Left ventricle myocardium superior (tissue), 1 donor: ENCODE measurements at regions not wholly inside any gene's neighbourhood (a gene's known extent, or its start where the extent isn't known, plus 50 kb on each side); places are given as distances from the start of the nearest gene placed in this dataset.
A peak's percentile ranks its signal among the peaks of the same experiment; 100 is the strongest.
"Not testable (repeated sequence)": the region's sequence is repeated elsewhere in the genome, so short reads cannot be mapped to it uniquely, and the experiment has no call there.

ENCODE experiments used
- ATAC-seq: fragments of 200-7000 bp; cut with Tn5 transposase; one replicate; pipeline ENCODE4 v1.9.1; 2020; ENCODE audit warnings: mild to moderate bottlenecking, moderate library complexity
- DNase-seq: peaks from one replicate; pipeline ENCODE4 v3.0.0-alpha.2; 2020
- intact Hi-C: fragments of 100-400 bp; cut with micrococcal nuclease; formaldehyde crosslinking; loops from one replicate; pipeline ENCODE4 v1.11.0; 2022
- donor health status: DM: no; HTN: yes; CAD: no; lungs with severe emphysema.

DNA sequence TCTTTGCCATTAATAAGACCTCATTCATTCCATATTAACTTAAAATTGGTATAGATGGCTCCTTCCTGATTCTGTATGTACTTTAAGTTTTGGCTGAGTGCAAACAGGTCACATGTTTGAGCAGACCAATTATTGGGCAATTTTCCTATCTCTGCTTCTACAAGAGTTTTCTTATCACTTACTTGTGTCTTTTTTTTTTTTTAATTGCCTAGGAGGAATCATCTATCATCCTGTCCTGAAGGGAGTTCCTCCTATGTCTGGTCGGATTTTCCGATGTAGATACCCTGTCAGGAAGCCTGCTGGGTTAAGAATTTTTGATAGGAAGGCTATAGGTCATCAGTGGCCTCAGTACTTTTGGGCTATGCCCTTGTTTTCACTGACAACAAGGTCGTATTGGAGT lies 268.0 kb downstream of the RPS4Y2 start:
- intact Hi-C loops = loop anchor here (10.0 kb wide), 1 partner anchor 51 kb away; no protein-coding TSS in a partner anchor
- DNase-seq = no peak
- no peak for ATAC-seq

DNA sequence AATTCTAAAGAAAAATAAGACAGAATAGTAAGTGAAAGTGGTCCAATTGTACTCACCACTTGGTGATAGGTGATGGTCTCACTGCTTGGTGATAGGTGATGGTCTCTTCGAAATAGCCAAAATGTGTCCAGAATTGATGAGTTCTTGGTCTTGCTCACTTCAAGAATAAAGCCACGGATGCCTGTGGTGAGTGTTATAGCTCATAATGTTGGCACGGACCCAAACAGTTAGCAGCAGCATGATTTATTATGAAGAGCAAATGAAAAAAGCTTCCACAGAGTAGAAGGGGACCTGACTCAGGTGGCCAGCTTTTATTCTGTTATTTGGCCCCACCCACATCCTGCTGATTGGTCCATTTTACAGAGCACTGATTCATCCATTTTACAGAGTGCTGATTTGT lies 272.6 kb downstream of the RPS4Y2 start:
- ATAC-seq = no peak
- intact Hi-C loops = loop anchor here (10.0 kb wide), 1 partner anchor 46 kb away; no protein-coding TSS in a partner anchor
- DNase-seq = no peak

DNA sequence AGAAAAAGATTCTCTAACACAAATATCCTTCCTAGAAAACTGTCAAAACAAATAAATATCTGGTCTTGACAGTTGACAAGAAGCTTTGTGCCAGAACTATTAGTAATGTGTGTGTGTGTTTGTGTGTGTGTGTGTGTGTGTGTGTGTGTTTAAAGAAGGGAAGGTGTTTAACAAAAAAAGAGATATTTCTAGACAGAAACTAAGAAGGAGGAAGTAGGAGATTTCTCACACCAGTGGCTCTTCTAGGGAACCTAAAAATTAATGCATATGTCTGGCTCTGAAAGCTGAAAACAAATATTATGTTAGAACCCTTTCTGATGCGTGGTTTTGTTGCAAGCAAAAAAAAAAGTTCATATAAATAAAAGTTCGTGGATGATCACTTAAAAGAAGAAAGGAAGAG lies 277.5 kb downstream of the RPS4Y2 start:
- ATAC-seq (no peak), DNase-seq (no peak)
- intact Hi-C loops = no loop called here

DNA sequence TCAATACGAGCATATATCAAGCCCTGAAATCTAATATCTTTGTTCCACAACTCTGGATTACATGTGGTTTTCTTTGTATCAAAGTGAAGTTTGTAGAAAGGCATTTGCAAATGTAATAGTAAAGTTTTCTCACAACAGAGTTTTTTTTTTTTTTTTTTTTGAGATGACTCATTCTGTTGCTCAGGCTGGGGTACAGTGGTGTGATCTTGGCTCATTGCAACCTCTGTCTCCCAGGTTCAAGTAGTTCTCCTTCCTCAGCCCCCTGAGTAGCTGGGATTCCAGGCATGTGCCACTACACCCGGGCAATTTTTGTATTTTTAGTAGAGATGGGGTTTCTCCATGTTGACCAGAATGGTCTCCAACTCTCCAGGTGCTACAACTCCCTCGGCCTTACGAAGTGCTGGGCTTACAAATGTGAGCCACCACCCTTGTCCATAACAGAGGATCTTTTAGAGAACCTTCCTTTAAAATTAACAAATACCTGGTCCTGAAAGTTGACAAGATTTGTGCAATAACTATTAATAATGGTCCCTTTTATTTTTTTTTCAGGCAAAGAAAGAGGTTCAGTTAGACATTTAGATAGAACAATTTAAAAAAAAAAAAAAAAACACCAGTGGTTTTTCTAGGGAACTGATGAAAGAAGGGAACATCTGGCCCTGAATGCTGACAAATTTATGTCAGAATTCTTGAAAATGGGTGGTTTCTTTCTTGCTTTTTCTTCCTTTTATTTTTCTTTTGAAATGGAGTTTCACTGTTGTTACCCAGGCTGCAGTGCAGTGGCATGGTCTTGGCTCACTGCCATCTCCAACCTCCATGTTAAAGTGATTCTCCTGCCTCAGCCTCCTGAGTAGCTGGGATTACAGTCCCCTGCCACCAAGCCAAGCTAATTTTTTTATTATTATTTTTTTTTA lies 278.5 kb downstream of the RPS4Y2 start:
- intact Hi-C loops = no loop called here
- ATAC-seq (no peak), DNase-seq (peak; percentile 17)

DNA sequence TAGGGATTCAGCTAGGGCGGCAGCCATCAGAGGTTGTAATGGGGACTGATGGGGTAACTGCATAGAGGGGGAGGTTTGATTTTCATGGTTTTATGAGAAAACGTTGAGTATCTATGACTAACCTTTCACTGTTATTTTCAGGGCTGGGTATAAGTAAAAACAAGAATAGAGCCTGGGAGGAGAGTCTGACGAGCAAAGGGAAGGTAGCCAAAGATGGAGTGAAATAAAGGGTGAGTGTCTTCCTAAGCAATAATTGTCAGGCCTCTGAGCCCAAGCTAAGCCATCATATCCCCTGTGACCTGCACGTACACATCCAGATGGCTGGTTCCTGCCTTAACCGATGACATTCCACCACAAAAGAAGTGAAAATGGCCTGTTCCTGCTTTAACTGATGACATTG lies 281.5 kb downstream of the RPS4Y2 start:
- ATAC-seq, intact Hi-C loops, DNase-seq: not testable (repeated sequence)

DNA sequence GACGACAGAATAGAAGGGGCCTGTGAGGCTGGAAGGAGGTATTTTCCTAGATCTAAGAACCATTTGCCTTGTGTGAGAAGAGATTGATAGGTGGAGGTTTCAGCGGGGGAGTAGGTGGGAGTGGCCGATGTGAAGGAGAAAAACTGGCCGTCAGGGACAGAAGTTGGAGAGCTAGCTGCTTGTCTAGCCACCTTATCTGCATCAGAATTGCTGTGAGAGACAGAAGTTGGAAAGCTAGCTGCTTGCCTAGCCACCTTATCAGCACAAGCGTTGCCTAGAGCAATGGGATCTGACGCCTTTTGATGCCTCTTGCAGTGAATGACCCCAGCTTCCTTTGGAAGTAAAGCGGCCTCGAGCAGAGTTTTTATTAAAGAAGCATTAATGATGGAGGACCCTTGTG lies 283.9 kb downstream of the RPS4Y2 start:
- intact Hi-C loops = no loop called here

DNA sequence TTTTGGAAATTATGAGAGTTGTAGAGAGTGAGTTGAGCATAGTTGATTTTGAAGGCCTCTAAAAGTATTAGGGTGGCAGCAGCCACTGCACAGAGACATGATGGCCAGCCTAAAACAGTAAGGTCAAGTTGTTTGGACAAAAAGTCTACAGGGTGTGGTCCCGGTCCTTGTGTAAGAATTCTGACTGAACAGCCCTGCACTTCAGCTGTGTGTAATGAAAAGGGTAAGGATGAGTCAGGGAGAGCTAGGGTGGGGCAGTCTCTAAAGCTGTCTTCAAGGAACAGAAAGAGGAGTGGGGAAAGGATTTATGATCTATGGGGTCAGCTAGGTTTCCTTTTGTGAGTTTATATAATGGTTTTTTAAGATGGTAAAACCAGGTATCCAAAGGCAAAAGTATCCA lies 284.8 kb downstream of the RPS4Y2 start:
- intact Hi-C loops, DNase-seq, ATAC-seq: not testable (repeated sequence)

More for the DNA sequence above, 283.9 kb downstream of the RPS4Y2 start:
- ATAC-seq = no peak
- no peak for DNase-seq

DNA sequence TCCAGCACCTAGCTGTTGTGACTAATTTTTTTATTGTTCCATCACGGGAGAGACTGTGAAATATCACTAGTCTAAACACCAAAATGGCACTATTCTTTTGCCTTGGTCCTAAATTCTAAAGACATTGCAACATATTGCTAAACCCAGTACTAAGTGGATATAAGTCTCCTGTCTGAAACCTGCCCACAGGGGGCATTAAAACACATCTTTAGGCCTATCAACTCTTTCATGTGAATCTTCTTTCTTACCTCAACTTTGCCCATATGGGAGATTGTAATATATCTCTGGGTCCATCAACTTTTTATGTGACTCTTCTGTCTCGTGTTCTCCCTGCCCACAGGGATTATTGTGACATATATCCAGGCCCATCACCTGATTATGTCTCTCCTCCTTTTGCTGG lies 317.2 kb downstream of the RPS4Y2 start:
- DNase-seq = no peak
- no peak for ATAC-seq
- intact Hi-C loops = loop anchor here (10.0 kb wide), 1 partner anchor 48 kb away; no protein-coding TSS in a partner anchor

DNA sequence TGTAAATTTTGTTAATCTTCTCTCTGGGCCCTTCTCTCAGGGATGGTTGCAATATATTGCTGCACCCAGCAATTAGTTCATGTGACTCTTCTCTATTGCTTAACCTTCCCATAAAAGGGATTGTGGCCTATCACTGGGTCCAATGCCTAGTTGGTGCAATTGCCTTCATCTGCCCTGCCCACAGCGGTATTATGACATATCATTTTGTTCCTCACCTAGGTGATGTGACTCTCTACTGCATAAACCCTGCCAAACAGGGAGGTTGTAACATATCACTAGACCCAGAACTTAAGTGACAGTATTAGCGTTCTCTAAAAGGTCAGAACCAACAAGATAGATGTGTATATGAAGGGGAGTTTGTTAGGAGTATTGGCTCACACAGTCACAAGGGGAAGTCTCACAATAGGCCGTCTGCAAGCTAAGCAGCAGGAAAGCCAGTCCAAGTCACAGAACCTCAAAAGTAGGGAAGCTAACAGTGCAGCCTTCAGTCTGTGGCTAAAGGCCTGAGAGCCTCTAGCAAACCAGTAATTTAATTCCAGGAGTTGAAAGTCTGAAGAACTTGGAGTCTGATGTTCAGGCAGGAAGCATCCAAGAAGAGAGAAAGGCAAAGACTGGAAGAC lies 317.8 kb downstream of the RPS4Y2 start:
- ATAC-seq = no peak
- intact Hi-C loops = loop anchor here (10.0 kb wide), 1 partner anchor 49 kb away; no protein-coding TSS in a partner anchor
- no peak for DNase-seq

DNA sequence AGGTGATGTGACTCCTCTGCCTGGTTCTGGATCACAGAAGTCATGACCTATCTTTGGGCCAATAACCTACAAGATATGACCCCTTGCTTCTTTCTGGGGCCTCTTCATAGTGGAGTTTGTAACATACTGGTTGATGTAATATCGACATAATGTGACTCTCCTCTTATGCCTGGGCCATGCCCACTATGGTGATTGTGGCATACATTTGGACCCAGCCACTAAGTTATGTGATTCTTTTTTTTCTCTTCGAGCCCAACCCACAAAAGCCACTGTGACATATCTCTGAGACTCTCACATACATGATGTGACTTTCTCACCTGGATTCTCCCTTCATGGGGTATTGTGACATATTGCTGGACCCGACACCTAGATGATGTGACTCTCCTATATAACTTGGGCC lies 319.8 kb downstream of the RPS4Y2 start:
- intact Hi-C loops = loop anchor here (10.0 kb wide), 1 partner anchor 51 kb away; no protein-coding TSS in a partner anchor

DNA sequence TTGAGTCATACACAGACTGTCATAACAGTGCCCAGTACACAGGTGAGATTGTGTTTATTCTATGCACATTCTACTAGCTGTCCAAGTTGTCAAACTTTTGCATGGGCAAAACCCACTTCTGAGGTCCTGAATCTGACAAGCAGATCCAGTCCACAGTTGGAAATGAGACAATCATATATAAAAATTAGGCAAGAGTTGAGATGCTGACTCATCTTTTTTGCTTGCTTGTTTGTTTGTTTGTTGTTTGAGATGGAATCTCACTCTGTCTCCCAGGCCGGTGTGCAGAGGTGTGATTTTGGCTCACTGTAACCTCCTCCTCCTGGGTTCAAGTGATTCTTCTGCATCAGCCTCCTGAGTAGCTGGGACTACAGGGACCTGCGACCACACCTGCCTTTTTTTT lies 323.8 kb downstream of the RPS4Y2 start:
- intact Hi-C loops = loop anchor here (10.0 kb wide), 1 partner anchor 55 kb away; no protein-coding TSS in a partner anchor
- no peak for ATAC-seq

More for the DNA sequence above, 319.8 kb downstream of the RPS4Y2 start:
- no peak for DNase-seq
- ATAC-seq = no peak

DNA sequence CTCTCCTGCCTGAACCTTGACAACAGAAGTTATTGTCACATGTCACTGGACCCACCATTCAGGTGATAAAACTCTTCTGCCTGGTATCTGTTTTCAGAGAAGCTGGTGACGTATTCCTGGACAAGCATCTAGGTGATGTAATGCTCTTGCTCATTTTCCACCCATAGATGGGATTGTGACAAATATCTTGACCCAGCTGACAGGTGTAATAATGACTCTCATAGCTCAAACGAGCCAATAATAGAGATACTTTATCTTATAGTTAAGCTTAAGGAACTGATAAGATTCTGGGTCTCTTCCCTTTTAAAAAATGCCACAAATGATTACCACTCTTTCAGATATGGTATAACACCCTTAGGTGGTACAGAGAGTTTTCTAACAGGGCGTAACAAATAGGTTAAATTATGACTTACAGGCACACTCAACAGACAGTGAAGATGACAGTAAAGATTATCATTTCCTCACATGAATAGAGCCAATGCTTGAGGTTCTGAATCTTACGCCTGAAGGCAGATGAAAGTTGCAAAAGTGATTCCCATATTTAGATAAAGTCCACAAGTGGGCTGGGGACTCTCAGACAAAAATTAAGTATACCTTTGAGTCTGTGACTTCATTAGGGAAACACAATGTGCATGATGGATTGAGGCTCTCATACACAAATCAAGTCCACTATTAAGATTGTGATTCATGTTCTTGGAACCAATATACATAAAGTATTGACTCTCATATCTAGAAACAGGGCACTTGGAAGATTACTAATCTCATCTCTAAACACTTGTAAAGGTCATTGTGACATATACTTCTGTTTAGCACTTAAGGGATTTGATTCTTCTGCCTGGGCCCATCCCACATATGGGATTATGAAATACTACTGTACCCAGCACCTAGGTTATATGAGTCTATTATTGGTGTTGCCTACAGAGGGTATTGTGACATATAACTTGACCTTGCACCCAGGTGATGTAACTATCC lies 326.0 kb downstream of the RPS4Y2 start:
- intact Hi-C loops = no loop called here
- DNase-seq = no peak
- no peak for ATAC-seq

More for the DNA sequence above, 323.8 kb downstream of the RPS4Y2 start:
- no peak for DNase-seq

DNA sequence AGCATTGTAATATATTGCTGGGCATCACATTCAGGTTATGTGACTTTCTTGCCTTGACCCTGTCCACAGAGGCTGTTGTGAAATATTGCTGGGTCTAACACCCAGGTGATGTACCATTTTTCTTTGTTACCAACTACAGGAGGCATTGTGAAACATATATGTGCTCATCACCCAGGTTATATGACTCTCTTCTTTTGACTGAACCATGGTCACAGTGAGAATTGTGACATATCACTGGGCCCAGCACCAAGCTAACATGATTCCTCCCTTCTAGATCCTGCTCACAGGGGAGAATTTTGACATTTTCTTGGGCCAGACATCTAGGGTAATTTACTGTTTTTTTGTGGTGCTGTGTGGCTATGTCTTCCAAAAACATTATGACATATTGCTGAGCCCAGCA lies 326.7 kb downstream of the RPS4Y2 start:
- intact Hi-C loops = no loop called here
- ATAC-seq = no peak
- DNase-seq = no peak

DNA sequence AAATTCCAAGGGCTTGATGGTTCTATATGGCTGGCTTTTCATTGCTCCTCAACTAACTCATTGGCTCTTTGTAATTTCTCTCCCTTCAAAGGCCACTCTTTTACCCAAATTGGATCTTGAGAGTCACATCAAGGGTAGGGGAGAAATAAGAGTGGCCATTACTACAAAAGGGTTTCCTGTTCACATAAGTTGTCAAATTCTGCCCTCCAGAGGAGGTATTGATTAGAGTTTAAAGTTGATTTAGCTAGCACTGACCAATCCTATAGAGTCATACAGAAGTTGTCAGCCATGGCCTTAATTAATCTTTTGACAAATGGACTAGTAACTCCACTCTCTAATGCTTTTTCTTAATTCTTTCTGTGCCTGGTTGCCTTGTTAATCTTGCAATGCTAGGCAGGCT lies 336.0 kb downstream of the RPS4Y2 start:
- ATAC-seq (no peak), DNase-seq (no peak)
- intact Hi-C loops = no loop called here

DNA sequence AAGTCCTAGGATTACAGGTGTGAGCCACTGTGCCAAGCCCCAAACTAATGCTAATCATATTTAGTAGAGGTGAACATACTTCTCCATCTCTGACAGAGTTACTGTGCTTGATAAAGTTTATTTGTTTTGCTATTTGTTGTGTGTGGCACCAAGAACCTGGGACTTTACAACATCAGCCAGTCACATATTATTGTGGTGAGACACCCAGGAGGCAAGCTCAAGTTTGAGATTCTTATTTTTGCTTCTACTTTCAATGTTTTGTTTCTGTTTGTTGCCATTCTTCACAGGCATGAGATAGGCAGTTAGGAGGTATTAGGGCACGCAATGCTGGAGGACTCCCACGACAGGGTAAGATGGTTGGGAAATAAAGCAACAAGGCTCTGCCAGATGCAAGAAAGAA lies 346.6 kb downstream of the RPS4Y2 start:
- DNase-seq (no peak), ATAC-seq (no peak)
- intact Hi-C loops = no loop called here

DNA sequence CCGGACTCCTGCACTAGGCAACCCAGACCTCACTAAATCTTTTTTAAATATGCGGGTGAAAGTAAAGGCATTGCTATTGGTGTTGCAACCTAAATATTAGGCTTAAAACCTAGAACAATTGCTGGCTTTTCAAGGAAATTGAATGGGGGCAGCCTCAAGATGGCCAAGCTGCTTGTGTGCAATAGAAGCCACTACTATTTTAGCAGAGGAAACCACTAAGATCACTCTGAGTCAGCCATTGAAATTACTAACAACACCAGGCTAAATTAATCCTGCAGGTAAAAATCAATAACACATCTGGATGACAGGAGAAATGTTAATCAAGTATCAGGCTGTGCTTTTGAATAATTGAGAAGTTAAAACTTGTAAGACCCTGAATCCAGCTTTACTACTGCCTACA lies 348.0 kb downstream of the RPS4Y2 start:
- intact Hi-C loops = no loop called here
- no peak for DNase-seq
- ATAC-seq = no peak

DNA sequence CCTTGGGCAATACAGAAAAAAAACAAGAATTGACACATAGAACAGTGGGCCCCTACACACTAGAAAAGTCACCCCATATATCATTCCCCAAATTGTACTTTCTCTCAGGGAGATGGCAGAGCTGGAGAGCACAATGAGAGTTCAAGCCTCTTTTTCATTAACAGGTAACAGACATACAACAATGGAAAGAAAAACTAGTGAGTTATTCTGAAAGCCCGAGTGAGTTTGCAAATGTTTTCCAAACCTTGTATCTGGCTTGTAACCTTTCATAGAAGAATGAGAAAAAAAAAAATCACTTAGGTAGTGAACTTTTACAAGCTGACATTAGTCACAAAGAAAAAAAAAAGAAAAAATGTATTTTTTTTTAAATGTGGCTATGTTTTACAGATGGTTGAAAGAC lies 349.6 kb downstream of the RPS4Y2 start:
- DNase-seq = no peak
- intact Hi-C loops = no loop called here
- ATAC-seq = no peak

DNA sequence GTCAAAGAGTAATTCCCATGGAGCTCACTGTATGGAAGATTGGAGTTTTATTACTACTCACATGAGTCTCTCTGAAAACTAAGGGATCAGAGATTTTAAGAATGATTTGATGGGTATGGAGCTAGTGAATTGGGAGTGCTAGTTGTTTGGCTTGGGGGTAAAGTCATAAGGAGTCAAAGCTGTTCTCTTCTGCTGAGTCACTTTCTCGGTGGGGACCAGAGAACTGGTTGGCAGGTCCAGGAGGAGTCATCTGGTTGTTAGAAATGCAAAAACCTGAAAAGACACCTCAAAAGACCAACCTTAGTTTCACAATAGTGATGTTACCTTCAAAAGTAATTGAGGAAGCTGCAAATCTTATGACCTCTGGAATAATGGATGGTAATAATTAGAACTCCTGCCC lies 355.4 kb downstream of the RPS4Y2 start:
- no peak for DNase-seq
- intact Hi-C loops = no loop called here
- ATAC-seq = no peak

DNA sequence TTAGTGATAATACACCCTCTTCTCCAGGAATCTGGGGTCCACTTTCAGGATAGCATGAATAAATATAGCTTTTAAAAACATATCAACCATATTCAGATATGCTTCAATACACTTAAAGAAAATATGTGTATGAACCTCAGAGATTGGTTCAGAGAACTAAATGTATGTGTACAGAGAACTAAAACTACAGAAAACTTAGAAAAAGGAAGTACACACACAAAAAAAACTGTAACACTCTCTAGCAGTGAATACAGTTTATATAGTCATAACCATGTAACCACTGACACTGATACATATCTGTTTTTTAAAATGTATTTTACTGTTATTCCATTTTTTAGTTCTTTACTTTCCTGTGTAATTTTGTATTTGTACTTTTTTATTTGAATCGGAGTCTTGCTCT lies 365.2 kb downstream of the RPS4Y2 start:
- no peak for ATAC-seq
- DNase-seq = no peak
- intact Hi-C loops = no loop called here
